HepG2 (cell line): ENCODE measurements at regions not wholly inside any gene's neighbourhood (a gene's known extent, or its start where the extent isn't known, plus 50 kb on each side); places are given as distances from the start of the nearest gene placed in this dataset.

Experiments used
- ATAC-seq: fragments of 200-7000 bp; cut with Tn5 transposase; 3 replicates; pipeline ENCODE4 v1.9.1; 2020; ENCODE audit warnings: mild to moderate bottlenecking, moderate library complexity
- BruUV-seq: library from RNA; stranded (reverse); fragments of 400-500 nt; replicated peaks from 2 replicates; lab custom pipeline; 2021; lab: Mats Ljungman, UMichigan
- CTCF ChIA-PET: fragments of 300-600 bp; formaldehyde crosslinking; extraction: SDS; loops from one replicate; lab custom pipeline; 2021; ENCODE audit warnings: low total read pairs, inconsistent platforms, low intra/inter-chr PET ratio; lab: Yijun Ruan, JAX
- POLR2A ChIA-PET: fragments of 350-600 bp; sonication (Branson Sonifier 250); formaldehyde crosslinking; loops from one replicate; lab custom pipeline; 2020; ENCODE audit warnings: antibody characterized with exemption, inconsistent platforms; lab: Yijun Ruan, JAX
- DNase-seq: peaks from one replicate; pipeline ENCODE4 v3.0.0-alpha.2; 2015; ENCODE audit warnings: low spot score
- FAIRE-seq: peaks from 3 replicates; lab custom pipeline; 2011; peaks lifted over from hg19 to GRCh38; lab: Jason Lieb, UNC
- H2AFZ ChIP-seq: one replicate; pipeline ENCODE4 v1.6.1; 2011; ENCODE audit warnings: low read length, inconsistent platforms
- H3K27ac ChIP-seq: fragments of 300-600 bp; 3 replicates; pipeline ENCODE4 v1.8.0; 2011; ENCODE audit warnings: mixed run types, mild to moderate bottlenecking, mixed read lengths, low read length, inconsistent platforms; ENCODE audit not compliant: insufficient read depth; ENCODE audit errors: extremely low read length
- H3K27me3 ChIP-seq, 2 experiments: fragments of 200-600 bp in 1 of 2; 2 replicates in 1 of 2; 3 replicates in 1 of 2; pipeline versions ENCODE4 v1.6.0 to v1.8.0; 2011; ENCODE audit warnings: low read length in 2 of 2, mild to moderate bottlenecking in 2 of 2, moderate library complexity in 2 of 2, inconsistent platforms in 1 of 2; ENCODE audit not compliant: insufficient read depth in 2 of 2, control insufficient read depth in 1 of 2
- H3K36me3 ChIP-seq, 2 experiments: fragments of 200-600 bp in 1 of 2; replicated peaks in 1 of 2; 2 replicates in 1 of 2; 3 replicates in 1 of 2; pipeline versions ENCODE4 v1.5.1 to v1.8.0; 2011; ENCODE audit warnings: low read length in 2 of 2, inconsistent platforms in 1 of 2; ENCODE audit not compliant: insufficient read depth in 2 of 2, control insufficient read depth in 1 of 2
- H3K4me1 ChIP-seq: 2 replicates; pipeline ENCODE4 v1.5.1; 2012; ENCODE audit warnings: low read length, inconsistent platforms; ENCODE audit not compliant: insufficient read depth
- H3K4me2 ChIP-seq: 2 replicates; pipeline ENCODE4 v1.6.0; 2011; ENCODE audit warnings: low read depth, low read length, inconsistent platforms
- H3K4me3 ChIP-seq, 3 experiments: fragments of 200-600 bp in 1 of 3; sonication (generic), shearing (Covaris generic) in 1 of 3; replicated peaks in 1 of 3; 2 replicates each; pipeline ENCODE4 v1.5.1; 2011 to 2016; ENCODE audit warnings: low read length in 3 of 3, inconsistent platforms in 2 of 3, low read depth in 2 of 3, mild to moderate bottlenecking in 2 of 3, control low read depth in 1 of 3, mixed read lengths in 1 of 3; ENCODE audit not compliant: insufficient read depth in 1 of 3
- H3K79me2 ChIP-seq: one replicate; pipeline ENCODE4 v1.6.1; 2011; ENCODE audit warnings: low read length, inconsistent platforms; ENCODE audit not compliant: insufficient read depth
- H3K9ac ChIP-seq: 2 replicates; pipeline ENCODE4 v1.6.0; 2011; ENCODE audit warnings: mild to moderate bottlenecking, low read depth, low read length, inconsistent platforms; ENCODE audit not compliant: insufficient read depth
- H3K9me3 ChIP-seq: 2 replicates; pipeline ENCODE4 v1.5.1; 2012; ENCODE audit warnings: mild to moderate bottlenecking, low read length
- H4K20me1 ChIP-seq: 2 replicates; pipeline ENCODE4 v1.6.0; 2011; ENCODE audit warnings: inconsistent platforms, mild to moderate bottlenecking, low read length, moderate library complexity; ENCODE audit not compliant: insufficient read depth
- AHR ChIP-seq: IDR thresholded peaks from 2 replicates; pipeline ENCODE4 v1.6.1; 2018; ENCODE audit warnings: missing genetic modification reagents, missing compliant biosample characterization
- ATF1 ChIP-seq: IDR thresholded peaks from 2 replicates; pipeline ENCODE4 v1.6.1; 2016; ENCODE audit warnings: mild to moderate bottlenecking, control low read depth
- DPF2 ChIP-seq: sonication (generic); formaldehyde crosslinking; IDR thresholded peaks from 2 replicates; pipeline ENCODE4 v1.4.0; 2020; ENCODE audit warnings: mild to moderate bottlenecking, low read depth, missing genetic modification reagents, borderline replicate concordance
- ETS1 ChIP-seq: sonication (generic); formaldehyde crosslinking; IDR thresholded peaks from 2 replicates; pipeline ENCODE4 v1.4.0; 2020; ENCODE audit warnings: missing genetic modification reagents
- KAT8 ChIP-seq: IDR thresholded peaks from 2 replicates; pipeline ENCODE4 v1.6.1; 2016; ENCODE audit warnings: missing genetic modification reagents, missing compliant biosample characterization
- MTF1 ChIP-seq: sonication (generic); formaldehyde crosslinking; IDR thresholded peaks from 2 replicates; pipeline ENCODE4 v1.5.0; 2020; ENCODE audit warnings: missing genetic modification reagents
- NFIC ChIP-seq: IDR thresholded peaks from 2 replicates; pipeline ENCODE4 v1.6.1; 2012; ENCODE audit warnings: mild to moderate bottlenecking, low read length, inconsistent platforms
- SATB2 ChIP-seq: sonication (generic); formaldehyde crosslinking; IDR thresholded peaks from 2 replicates; pipeline ENCODE4 v1.5.0; 2020; ENCODE audit warnings: missing genetic modification reagents
- SP5 ChIP-seq: IDR thresholded peaks from 2 replicates; pipeline ENCODE4 v1.6.1; 2016; ENCODE audit warnings: low read depth, borderline replicate concordance
- SPEN ChIP-seq: sonication (generic); formaldehyde crosslinking; IDR thresholded peaks from 2 replicates; pipeline ENCODE4 v1.5.1; 2020; ENCODE audit warnings: low read depth, mild to moderate bottlenecking, missing genetic modification reagents
- ZNF20 ChIP-seq: sonication (generic); formaldehyde crosslinking; IDR thresholded peaks from 2 replicates; pipeline ENCODE4 v1.4.0; 2020; ENCODE audit warnings: mild to moderate bottlenecking, moderate library complexity, missing genetic modification reagents
- ZNF792 ChIP-seq: IDR thresholded peaks from 2 replicates; pipeline ENCODE4 v1.6.1; 2016
- ZSCAN29 ChIP-seq: sonication (generic); formaldehyde crosslinking; conservative IDR thresholded peaks from 2 replicates; pipeline ENCODE4 v1.4.0; 2020; ENCODE audit warnings: mild to moderate bottlenecking, missing genetic modification reagents
- WGBS: methylation state at CpG from one replicate; pipeline ENCODE4 v1.1.6; 2017; ENCODE audit warnings: low lambda C conversion rate; 5-methylcytosine and 5-hydroxymethylcytosine counted together
- in situ Hi-C: cut with HindIII; loops from 2 replicates; pipeline ENCODE4 v1.10.0; 2017; ENCODE audit warnings: low pct_unique_long_range_greater_than_20kb; ENCODE audit not compliant: extremely low pct_ligation_motif_present
- intact Hi-C: fragments of 100-400 bp; cut with micrococcal nuclease; formaldehyde crosslinking; loops from one replicate; pipeline ENCODE4 v1.10.0; 2022; ENCODE audit not compliant: unreplicated experiment
- TF ChIP-seq, protein P1 (sequence below): sonication (generic); formaldehyde crosslinking; conservative IDR thresholded peaks from 2 replicates; pipeline ENCODE4 v1.8.0; 2022; ENCODE audit warnings: missing genetic modification reagents

DNA sequence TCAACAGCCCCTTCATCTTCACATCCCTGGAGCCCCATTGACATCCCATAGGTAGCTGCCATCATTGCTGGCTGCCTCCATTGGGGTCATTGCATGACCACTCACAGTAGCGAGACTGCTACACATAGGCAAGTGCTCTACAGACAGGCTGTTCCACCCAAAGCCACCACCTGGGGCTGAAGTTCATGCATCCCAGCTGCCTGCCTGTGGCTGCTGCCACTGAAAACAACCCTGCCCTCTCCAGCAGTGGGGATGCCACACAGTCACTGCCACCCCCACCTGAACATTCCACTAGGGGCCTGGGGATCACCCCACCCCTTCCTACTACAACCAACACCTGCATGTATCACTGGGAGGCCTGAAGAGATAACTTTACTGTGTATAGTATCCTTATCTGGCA, 59.5 kb upstream of the CTAGE1 start:
- in situ Hi-C loops (no loop called here), intact Hi-C loops (no loop called here)
- no peak for TF ChIP-seq ATF1 (CRISPR knock-in tag)
- no peak for TF ChIP-seq SATB2 (CRISPR knock-in tag)
- TF ChIP-seq DPF2, result no peak
- TF ChIP-seq, protein P1, sequence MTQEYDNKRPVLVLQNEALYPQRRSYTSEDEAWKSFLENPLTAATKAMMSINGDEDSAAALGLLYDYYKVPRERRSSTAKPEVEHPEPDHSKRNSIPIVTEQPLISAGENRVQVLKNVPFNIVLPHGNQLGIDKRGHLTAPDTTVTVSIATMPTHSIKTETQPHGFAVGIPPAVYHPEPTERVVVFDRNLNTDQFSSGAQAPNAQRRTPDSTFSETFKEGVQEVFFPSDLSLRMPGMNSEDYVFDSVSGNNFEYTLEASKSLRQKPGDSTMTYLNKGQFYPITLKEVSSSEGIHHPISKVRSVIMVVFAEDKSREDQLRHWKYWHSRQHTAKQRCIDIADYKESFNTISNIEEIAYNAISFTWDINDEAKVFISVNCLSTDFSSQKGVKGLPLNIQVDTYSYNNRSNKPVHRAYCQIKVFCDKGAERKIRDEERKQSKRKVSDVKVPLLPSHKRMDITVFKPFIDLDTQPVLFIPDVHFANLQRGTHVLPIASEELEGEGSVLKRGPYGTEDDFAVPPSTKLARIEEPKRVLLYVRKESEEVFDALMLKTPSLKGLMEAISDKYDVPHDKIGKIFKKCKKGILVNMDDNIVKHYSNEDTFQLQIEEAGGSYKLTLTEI (CRISPR knock-in tag), result no peak
- no TSS peak for BruUV-seq
- Histone ChIP-seq H3K4me2 (no peak overlapping the region), H3K27ac (no peak overlapping the region), H2AFZ (no peak overlapping the region), H3K4me3 (no peak overlapping the region), H3K79me2 (no peaks in the 10 kb centered on the region), H4K20me1 (no peaks in the 10 kb centered on the region), H3K9ac (no peak overlapping the region), H3K27me3 (0 out of 5 replicates have a peak, but pooled peaks cover 0 to 4% of the 10 kb centered on the region in 2 experiments), H3K36me3 (no peaks in the 10 kb centered on the region), H3K4me1 (no peaks in the 10 kb centered on the region), H3K9me3 (no peaks in the 10 kb centered on the region)
- ATAC-seq (no peak), DNase-seq (no peak), FAIRE-seq (no peak)
- CTCF ChIA-PET, result no interaction called here
- WGBS, result no CpG with 5 or more reads among the region's 1 CpG
- POLR2A ChIA-PET, result interaction anchor here (0.7 kb wide), 1 partner anchor 69 kb away, joined by 4 read pairs; no protein-coding TSS in a partner anchor

GRCh38 chr18:22482948-22483347, 65.2 kb upstream of the CTAGE1 start:
- no peak overlapping the region for H2AFZ ChIP-seq
- H4K20me1 ChIP-seq, result no peaks in the 10 kb centered on the region
- H3K36me3 ChIP-seq, result no peaks in the 10 kb centered on the region
- intact Hi-C loops, result no loop called here
- no peaks in the 10 kb centered on the region for H3K4me1 ChIP-seq
- 0% methylated on average over 3 of the region's 3 CpGs for WGBS
- ATAC-seq (no peak), DNase-seq (no peak), FAIRE-seq (no peak)
- BruUV-seq, result no TSS peak
- CTCF ChIA-PET, result no interaction called here
- H3K27me3 ChIP-seq, result no peaks in the 10 kb centered on the region
- H3K9ac ChIP-seq, result no peak overlapping the region
- H3K9me3 ChIP-seq, result no peaks in the 10 kb centered on the region
- no peaks in the 10 kb centered on the region for H3K79me2 ChIP-seq
- TF ChIP-seq ZNF20 (CRISPR knock-in tag), result no peak
- no peak for TF ChIP-seq SP5 (CRISPR knock-in tag)
- no peak for TF ChIP-seq ZNF792 (CRISPR knock-in tag)
- no peak for TF ChIP-seq AHR (CRISPR knock-in tag)
- no peak for TF ChIP-seq ZSCAN29 (CRISPR knock-in tag)
- no peak for TF ChIP-seq MTF1 (CRISPR knock-in tag)
- no peak for TF ChIP-seq NFIC
- TF ChIP-seq SPEN (CRISPR knock-in tag), result no peak
- TF ChIP-seq KAT8 (CRISPR knock-in tag), result no peak
- no peak for TF ChIP-seq ETS1 (CRISPR knock-in tag)
- H3K27ac ChIP-seq, result no peak overlapping the region
- in situ Hi-C loops, result no loop called here
- no peak overlapping the region for H3K4me2 ChIP-seq
- H3K4me3 ChIP-seq, result no peak overlapping the region
- POLR2A ChIA-PET, result no interaction called here
